ENCODE measurements at regions not wholly inside any gene's neighbourhood (a gene's known extent, or its start where the extent isn't known, plus 50 kb on each side); places are given as distances from the start of the nearest gene placed in this dataset.

GRCh38 chr14:46290706-46291105 is 360.9 kb downstream of the RPL10L start:
- no peak for DNase-seq (ENCODE audit: low spot score)

GRCh38 chr14:46279776-46280175 is 371.8 kb downstream of the RPL10L start:
- no peak for DNase-seq (ENCODE audit: low spot score)

- no peak for DNase-seq (ENCODE audit: low spot score)
These were observed 372.3 kb downstream of the RPL10L start for GRCh38 chr14:46279327-46279726.

DNA sequence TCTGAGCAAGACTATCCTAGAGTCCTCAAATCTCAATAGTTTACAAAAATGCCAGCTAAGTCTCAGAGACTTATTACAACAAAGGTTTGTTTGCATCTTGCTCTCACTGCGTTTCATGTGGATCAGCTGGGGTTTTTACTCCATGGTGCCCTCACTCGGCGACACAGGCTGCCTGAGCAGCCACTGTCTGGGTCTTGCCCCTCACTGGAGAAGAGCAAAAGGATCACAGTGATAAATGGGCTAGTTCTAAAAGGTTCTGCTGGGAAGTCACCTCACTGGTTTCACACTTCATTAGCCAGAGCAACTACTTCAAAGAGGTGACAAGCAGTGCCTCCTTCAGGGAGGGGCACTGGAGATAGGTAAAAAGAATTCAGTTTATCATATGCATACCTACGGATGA is 392.0 kb downstream of the RPL10L start:
- no peak for DNase-seq (ENCODE audit: low spot score)

DNA sequence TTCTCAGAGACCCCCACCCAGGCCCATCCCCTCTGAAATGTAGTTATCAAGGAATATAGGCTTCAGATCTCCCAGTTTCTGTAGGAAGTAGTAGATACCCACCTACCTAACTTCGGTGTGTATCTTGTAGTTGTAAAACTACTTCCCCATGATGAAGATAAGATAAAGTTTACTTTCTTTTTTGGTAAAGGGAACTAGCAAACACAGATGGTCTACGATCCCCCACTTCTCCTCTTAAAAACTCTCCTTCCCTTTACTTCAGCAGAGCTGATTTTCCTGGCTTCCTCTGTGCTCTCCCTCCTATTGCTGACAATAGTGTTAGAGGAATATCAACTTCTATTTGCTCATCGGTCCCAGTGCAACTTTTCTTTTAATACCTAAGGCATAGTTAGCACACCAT is 395.2 kb downstream of the RPL10L start:
- no peak for DNase-seq (ENCODE audit: low spot score)

DNA sequence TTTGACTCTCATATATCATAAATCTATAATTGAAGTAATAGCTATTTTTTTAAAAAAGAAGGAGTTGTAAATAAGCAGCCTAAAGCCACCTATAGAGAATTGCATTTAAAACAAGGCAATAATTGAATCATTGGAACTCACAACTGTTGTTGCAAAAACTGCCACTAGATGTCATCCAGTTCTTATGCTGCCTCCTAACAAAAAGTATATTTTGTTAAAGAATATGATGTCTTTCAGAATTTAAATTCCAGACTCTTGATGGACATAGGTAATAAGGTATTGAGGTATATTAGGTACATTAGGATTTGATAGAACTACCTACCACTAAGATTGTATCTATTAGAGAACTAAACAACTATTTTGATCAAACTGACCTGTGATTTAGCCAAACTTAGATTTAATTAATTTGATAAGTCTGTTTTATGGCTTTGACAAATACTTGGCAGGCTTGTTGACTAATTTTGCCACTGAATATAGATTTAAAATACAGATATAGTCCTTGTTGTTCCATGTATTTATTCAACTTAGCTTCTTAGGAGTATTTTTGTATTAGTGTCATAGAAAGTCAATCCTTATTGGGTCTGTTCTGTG is 401.4 kb downstream of the RPL10L start:
- DNase-seq (ENCODE audit: low spot score), result no peak

DNA sequence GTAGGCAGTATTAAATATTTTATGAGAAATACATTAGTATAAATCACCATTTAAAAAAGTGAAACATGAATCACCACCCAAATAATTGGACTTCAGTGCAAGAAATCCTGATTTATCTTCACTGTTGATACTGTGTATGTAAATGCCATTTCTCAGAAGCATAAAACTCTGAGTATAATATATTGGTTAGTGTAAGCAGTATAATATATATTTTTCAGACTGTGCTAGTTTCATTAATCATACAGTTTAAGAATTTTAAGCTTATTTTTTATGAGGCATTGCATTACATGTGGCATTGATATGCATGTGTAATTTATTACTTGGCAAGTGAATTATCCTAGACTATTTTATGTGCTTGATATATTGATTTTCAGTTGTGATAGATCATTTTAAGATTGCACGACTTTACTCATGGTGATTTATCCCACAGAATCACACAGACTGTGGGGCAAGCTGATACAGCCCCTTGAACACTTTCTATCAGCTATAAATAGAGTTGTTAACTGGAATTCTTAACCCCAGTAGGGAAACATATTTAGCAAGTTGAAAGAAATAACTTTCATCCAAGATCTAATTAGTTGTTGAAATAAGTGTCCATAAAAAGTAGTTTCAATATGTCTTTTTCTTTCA is 403.5 kb downstream of the RPL10L start:
- no peak for DNase-seq (ENCODE audit: low spot score)

- DNase-seq (ENCODE audit: low spot score), result no peak
These were observed 406.3 kb downstream of the RPL10L start for GRCh38 chr14:46245276-46245675.

GRCh38 chr14:46233786-46234185 is 417.8 kb downstream of the RPL10L start:
- DNase-seq (ENCODE audit: low spot score), result no peak

GRCh38 chr14:46230540-46230939 is 421.0 kb downstream of the RPL10L start:
- DNase-seq (ENCODE audit: low spot score), result no peak

DNA sequence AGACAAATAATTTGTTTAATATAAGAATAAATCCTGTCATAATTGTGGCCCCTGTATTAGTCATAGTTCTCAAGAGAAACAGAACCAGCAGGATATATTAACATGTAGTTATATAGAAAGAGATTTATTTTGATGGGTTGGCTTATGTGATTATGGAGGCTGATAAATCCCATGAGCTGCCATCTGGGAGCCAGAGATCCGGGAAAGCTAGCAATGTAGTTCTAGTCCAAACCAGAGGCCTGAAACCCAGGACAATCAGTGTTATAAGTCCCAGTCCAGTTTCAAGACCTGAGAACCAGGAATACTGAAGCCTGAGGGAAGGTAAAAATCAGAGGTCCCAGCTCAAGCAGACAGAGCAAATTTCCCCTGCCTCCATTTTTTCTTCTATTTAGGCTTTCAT is 435.8 kb downstream of the RPL10L start:
- DNase-seq (ENCODE audit: low spot score), result no peak

GRCh38 chr14:46198676-46199075 is 452.9 kb downstream of the RPL10L start:
- no peak for DNase-seq (ENCODE audit: low spot score)

DNA sequence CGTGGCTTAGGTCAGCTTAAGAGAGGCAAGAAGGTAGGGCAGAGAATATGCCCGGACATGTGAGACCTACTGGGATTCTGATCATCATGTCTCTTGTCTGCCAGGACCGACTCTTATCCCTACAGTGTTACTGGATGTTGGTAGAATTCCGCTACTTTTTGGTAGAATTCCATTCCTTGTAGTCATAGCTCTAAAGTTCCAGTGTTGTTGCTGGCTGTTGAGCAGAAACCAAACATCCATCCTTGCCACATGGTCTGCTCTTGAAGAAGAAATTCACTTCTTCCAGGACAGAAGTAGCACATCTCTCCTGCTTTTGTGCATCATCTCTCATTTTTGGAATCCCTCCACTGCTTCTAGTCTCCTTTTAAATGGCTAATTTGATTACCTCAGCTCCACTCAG is 453.7 kb downstream of the RPL10L start:
- peak; percentile 2 for DNase-seq (ENCODE audit: low spot score)

Measured in AG08395 (cell line).